Hematopoietic multipotent progenitor cell treated with erythropoietin and hydrocortisone succinate and interleukin-3 and kit ligand, for 8 days (in vitro differentiated cells): ENCODE measurements at regions not wholly inside any gene's neighbourhood (a gene's known extent, or its start where the extent isn't known, plus 50 kb on each side); places are given as distances from the start of the nearest gene placed in this dataset.
"Not testable (repeated sequence)": the region's sequence is repeated elsewhere in the genome, so short reads cannot be mapped to it uniquely, and the experiment has no call there.

Experiments
- DNase-seq: peaks from one replicate; pipeline ENCODE4 v3.0.0-alpha.2; 2015

DNA sequence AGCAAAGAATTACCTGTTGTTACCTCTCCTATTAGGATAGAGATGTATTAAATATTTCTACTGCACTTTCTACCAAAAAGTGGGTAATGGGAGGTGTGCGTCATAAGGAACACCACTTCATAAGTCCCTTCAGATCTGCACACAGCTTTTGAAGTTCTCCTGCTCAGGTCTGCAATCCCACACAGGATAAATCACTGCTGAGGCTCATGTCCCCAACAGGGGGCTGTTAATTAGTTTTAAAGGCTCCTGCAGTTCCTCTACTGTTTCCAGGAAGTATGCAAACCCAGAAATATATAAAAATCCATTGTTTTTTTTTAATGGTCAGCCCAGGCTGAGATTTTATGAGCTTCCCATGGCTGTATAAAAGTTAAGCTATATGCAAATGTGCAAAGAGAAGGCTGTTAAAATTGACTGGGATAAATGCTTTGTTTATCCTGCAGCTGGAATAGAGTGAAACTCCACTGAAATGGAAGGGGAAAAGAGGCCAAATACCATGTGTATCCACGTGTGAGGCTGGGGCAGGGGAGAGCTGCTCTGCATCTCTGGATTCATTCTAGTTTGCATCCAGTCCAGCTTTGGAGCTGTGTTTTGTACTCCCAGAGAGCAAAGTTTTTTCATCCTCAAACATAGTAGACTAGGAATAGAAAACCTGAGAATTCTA lies 903.7 kb downstream of the TDRD15 start:
- DNase-seq: no peak

DNA sequence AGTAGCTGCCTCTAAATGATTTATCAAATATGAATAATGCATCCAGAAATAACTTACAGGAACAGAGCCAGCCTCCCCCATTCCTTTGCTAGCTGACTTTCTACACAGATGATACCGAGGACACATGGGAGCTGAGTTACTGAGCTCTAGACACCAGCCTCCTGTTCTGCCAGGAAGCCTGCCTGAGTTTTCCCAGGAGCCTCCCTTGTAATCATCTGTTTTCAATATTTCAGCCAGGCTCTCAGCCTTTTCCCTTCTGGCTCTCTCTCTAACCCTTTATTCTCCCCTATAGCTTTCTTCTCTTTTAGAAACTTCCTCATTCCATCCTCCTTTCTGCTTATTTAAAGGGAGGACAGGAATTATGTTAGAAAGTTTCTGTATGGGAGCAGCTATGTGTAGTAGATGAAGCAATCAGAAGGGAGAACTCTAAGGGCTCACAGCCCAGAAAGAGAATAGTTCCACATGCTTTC lies 911.6 kb downstream of the TDRD15 start:
- DNase-seq: no peak

GRCh38 chr2:22037274-22037673 lies 913.5 kb downstream of the TDRD15 start:
- DNase-seq: no peak

- no peak for DNase-seq
Observed at GRCh38 chr2:22043784-22044183, 920.0 kb downstream of the TDRD15 start.

GRCh38 chr2:22055784-22056620 lies 932.2 kb downstream of the TDRD15 start:
- no peak for DNase-seq

- DNase-seq: no peak
Observed at GRCh38 chr2:22056621-22057132, 932.9 kb downstream of the TDRD15 start.

DNA sequence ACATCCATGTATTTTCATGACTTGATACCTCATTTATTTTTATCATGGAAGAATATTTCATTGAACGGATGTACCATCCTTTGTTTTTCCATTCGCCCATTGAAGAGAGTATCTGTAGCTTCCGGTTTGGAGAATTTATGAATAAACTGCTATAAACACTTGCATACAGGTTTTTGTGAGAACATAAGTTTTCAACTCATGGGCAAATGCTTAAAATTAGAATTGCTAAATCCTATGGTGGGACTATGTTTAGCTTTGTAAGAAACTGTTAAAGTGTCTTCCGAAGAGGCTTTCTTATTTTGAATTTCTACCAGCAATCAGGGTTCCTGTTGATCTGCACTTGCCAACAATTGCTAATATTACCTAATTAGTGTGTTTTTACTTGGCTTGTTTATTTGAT lies 938.9 kb downstream of the TDRD15 start:
- no peak for DNase-seq

GRCh38 chr2:22076454-22076853 lies 952.7 kb downstream of the TDRD15 start:
- DNase-seq: no peak

- DNase-seq: no peak
Observed at GRCh38 chr2:22078701-22079100, 954.9 kb downstream of the TDRD15 start.

DNA sequence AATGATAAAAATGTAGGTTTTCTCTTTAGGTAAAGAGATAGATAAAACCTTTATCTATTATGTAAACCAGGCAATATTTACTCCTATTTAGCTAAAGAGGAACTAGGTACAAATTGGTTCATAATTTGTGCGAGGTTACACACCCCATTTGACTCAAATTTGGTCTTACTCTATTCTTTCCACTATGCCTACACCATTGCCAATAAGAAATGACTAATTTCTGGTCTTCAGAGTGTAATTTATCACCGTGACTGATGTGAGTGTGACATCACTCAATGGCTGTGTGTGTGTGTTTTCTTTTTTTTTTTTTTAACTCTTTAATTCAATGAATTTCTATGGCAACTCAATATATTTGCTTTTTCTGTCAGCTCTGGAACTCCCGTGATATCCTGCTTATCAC lies 955.8 kb downstream of the TDRD15 start:
- no peak for DNase-seq

DNA sequence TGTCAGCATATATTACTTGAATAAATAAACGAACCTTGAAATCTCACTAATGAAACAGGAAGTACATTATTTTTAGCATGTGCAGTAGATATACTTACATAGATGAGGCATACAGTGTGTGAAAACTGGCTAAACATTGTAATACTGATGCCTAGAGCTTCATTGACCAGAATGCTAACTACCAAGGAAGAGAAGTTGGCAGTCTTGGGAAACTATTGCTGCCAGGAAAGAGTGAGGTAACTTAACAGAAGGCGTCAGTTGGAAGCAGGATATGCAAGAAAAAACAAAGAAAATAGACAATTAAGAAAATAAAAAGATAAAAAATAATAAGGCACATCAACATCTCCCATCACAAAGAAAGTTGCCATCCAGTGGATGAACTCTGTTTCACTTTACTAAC lies 963.0 kb downstream of the TDRD15 start:
- no peak for DNase-seq

- DNase-seq: not testable (repeated sequence)
Observed at GRCh38 chr2:22103617-22104016, 979.8 kb downstream of the TDRD15 start.

DNA sequence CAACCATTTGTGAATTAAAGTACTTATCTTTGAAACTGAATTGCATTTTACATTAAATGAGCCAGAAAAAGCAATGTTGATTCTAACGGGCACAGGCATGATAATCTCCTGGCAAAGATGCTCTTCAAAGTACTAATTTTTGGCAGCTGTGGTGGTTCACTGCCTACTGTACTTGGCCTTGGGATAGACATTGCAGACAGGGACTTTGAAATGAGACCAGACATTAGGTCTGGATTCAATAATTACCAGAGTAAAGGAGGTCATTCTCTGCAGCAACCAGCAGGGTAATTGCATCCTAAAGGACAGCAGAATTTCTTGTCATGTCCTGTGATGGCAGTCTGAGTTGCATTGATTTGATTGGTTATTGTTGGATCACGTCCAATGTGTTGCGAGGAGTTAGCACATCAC lies 986.5 kb downstream of the TDRD15 start:
- DNase-seq: no peak

- DNase-seq: peak; percentile 1
Observed at GRCh38 chr2:22124003-22124402, 1000.2 kb downstream of the TDRD15 start.

DNA sequence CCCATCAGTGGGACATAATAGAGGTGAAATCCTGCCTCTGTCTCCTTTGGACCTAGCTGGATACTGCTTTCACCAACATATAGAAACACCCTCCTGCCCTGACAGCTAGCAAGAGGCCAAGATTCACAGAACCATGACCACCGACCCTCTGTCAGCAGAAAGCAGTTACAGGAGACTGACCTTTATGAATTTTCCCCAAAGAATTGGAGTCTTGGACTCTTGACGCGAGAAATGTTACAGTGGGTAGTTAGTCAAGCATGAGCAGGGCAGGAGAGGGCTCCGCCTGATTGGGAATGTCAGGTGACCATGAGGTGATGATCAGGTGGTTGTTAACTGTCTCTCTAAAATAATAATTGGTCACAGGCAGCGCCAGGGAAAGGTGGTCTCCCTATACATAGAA lies 1002.3 kb downstream of the TDRD15 start:
- DNase-seq: no peak

GRCh38 chr2:22126978-22127377 lies 1003.2 kb downstream of the TDRD15 start:
- no peak for DNase-seq

DNA sequence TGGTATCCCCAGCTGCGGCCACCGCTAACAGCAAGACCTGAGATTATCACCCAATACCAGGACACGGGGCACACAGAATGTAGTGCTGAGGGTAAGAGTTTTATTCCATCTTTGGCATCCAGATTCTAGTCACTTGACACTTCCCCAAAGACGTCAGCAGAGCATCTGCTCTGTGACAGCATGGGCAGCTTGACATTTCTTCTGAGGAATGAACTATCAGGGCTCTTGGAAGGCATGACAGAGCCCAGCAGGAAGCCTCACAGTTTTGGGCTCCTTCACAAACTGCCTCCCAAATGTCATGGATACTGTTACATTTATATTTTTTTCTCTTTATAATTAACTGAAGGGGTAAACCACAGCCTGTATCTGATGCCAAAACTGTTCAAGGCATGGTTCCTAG lies 1010.7 kb downstream of the TDRD15 start:
- DNase-seq: no peak

DNA sequence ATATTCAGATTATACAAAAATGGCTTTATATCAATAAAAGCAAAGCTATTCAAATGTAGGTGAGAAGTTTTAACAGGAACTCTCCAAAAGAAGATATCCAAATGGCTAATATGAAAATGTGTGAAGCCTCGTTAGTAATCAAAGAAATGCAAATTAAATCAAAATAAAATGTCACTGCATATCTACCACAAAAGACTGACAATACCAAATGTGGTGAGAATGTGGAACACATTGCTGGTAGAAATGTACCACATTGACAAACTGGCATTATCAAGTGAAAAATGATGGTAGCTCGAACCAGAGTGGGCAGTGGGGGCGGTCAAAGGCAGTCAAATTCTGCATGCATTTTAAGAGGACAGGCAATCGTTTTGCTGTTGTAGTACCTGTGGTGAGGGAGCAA lies 1012.7 kb downstream of the TDRD15 start:
- no peak for DNase-seq

DNA sequence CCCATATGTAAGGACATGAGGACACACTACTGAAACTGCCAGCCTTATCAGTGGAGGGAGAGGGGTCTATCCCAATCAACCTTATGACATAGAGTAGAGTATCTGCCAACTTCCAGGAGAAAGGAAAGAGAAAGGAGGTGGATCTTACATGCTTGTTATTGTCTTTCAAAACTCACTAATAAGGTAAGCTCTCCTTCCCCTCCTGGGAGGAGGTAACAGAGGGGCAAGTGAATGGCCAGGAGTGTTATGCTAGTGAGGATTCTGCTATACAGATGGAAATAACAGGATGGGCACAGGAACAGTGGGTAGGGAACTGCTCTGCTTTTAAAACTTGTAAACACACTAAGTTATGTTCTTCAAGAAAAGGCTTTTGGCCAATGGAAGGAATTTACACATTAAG lies 1020.1 kb downstream of the TDRD15 start:
- no peak for DNase-seq

DNA sequence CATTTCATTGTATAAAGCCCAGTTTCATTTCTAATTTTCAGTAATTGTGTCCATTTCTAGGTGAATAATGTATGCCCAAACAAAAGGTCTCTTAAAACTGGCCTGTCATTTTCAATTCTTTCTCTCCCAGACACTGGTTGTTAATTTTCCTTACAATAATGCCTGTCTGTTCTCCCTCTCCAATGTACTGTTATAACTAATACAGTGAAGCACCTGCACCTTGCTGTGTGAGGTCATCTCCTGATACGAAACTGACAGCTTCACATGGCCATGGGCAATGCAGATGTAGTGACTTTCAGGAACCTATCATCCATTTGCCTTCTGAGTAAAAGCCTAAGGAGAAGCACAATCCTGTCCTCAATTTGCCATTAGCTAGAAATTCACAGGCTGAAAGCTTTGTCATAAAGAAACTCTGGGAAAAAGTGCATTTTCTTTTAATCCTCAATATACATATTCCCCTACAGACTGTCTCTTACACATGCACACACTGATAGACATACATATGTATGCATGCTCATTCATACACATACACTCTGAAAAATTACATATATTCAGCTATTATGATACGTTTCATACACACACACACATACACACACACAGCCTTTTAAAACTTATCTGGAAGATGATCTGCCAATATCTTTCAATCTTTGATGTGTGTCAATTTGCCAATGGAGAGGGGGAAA lies 1030.3 kb downstream of the TDRD15 start:
- no peak for DNase-seq

GRCh38 chr2:22156661-22157060 lies 1032.9 kb downstream of the TDRD15 start:
- DNase-seq: not testable (repeated sequence)

DNA sequence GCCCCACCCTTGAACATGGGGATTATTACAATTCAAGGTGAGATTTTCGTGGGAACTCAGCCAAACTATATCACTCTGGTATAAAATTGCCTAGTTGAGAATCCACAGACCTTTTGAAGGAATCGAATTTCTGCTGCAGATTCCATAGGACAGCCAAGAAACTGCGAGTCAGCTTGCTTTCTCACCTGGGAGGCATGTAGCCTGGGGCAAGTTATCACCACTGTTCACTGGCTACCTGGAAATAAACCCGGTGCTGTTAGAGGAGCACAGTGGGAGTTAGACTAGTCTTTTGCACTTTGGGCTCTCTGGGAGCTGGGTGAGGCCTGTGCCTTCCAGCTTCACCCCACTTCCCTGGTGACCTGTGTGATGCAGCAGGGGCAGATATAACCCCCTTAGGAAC lies 1043.5 kb downstream of the TDRD15 start:
- no peak for DNase-seq

DNA sequence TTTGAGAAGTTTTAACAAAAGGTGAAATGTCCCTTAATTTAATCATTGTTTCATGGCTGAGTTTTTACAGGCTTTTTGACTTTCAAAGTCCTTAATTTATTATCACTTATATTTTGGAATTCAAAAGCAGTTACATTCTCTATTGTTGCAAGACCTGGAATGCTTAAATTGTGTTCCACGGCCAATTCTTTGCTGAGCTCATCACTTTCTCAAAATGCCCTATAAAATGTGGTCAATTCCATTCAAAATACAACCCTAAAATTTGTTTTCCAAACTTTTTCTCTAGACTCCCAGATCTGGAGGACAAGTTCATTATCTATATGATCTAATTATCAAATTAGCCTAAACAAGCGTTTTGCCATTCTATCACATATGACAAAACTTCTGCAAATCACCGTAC lies 1051.2 kb downstream of the TDRD15 start:
- no peak for DNase-seq

DNA sequence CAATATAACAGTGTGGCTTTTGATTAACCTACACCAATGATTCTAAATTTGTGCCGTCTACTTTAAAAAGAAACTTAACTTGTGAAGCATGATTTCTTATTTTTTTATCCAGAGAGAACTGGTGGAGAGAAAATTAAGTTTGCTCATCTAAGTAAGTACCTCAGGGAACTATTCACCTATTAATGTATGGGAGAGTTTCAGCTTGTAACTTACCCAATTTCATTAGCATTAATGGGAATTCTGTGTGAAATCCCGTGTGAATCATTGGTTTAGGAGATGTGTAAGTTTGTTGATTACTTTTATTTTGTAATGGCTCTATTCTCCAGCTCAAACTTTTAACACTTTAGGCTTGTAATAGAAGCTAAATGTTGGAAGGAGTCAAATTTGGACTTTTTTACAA lies 1061.5 kb downstream of the TDRD15 start:
- no peak for DNase-seq
